H1 (cell line): ENCODE measurements at regions not wholly inside any gene's neighbourhood (a gene's known extent, or its start where the extent isn't known, plus 50 kb on each side); places are given as distances from the start of the nearest gene placed in this dataset.

ENCODE experiments used
- CTCF ChIA-PET: fragments of 300-600 bp; sonication (Branson Sonifier 250); formaldehyde crosslinking; loops from one replicate; lab custom pipeline; 2021; ENCODE audit not compliant: partially characterized antibody; lab: Charles Lee
- POLR2A ChIA-PET: fragments of 300-600 bp; sonication (Branson Sonifier 250); formaldehyde crosslinking; loops from one replicate; lab custom pipeline; 2021; ENCODE audit warnings: inconsistent platforms; ENCODE audit not compliant: partially characterized antibody; lab: Charles Lee
- DNase-seq, 2 experiments: peaks; one replicate each; pipeline versions ENCODE4 v3.0.0 to v3.0.0-alpha.2; 2010 to 2022; ENCODE audit warnings: low spot score in 2 of 2, low read depth in 1 of 2, mixed read lengths in 1 of 2
- FAIRE-seq: peaks from 2 replicates; lab custom pipeline; 2011; peaks lifted over from hg19 to GRCh38; lab: Jason Lieb, UNC
- H2AFZ ChIP-seq: 2 replicates; pipeline ENCODE4 v1.8.1; 2012; ENCODE audit warnings: low read length, inconsistent platforms
- H2AK5ac ChIP-seq: 2 replicates; pipeline ENCODE4 v1.6.1; 2013; ENCODE audit warnings: low read depth, low read length
- H2BK120ac ChIP-seq: replicated peaks from 2 replicates; pipeline ENCODE3; 2013; ENCODE audit warnings: low read depth, low read length, inconsistent platforms
- H2BK12ac ChIP-seq: 2 replicates; pipeline ENCODE4 v1.6.1; 2013; ENCODE audit warnings: low read depth, low read length
- H2BK15ac ChIP-seq: 2 replicates; pipeline ENCODE4 v1.6.1; 2013; ENCODE audit warnings: low read length
- H2BK20ac ChIP-seq: 2 replicates; pipeline ENCODE4 v1.6.1; 2013; ENCODE audit warnings: low read length
- H2BK5ac ChIP-seq: 2 replicates; pipeline ENCODE4 v1.6.1; 2013; ENCODE audit warnings: low read depth, low read length
- H3K14ac ChIP-seq: 2 replicates; pipeline ENCODE4 v1.6.1; 2013; ENCODE audit warnings: inconsistent platforms; ENCODE audit not compliant: insufficient read length
- H3K18ac ChIP-seq: 2 replicates; pipeline ENCODE4 v1.6.1; 2013; ENCODE audit warnings: low read length; ENCODE audit errors: extremely low read depth
- H3K23ac ChIP-seq: 2 replicates; pipeline ENCODE4 v1.6.1; 2013; ENCODE audit warnings: inconsistent platforms; ENCODE audit not compliant: insufficient read length
- H3K23me2 ChIP-seq: 2 replicates; pipeline ENCODE4 v1.6.1; 2013; ENCODE audit warnings: low read depth, low read length
- H3K27ac ChIP-seq: 2 replicates; pipeline ENCODE4 v1.6.1; 2011; ENCODE audit warnings: low read depth, low read length, inconsistent platforms
- H3K27me3 ChIP-seq, 4 experiments: replicated peaks in 1 of 4; 1 replicate in 1 of 4; 2 replicates in 3 of 4; pipeline versions ENCODE4 v1.6.1 to v1.8.1; 2011 to 2013; ENCODE audit warnings: low read length in 3 of 4, mild to moderate bottlenecking in 3 of 4, inconsistent platforms in 2 of 4, mixed read lengths in 2 of 4, moderate library complexity in 1 of 4; ENCODE audit not compliant: control insufficient read depth in 3 of 4, insufficient read depth in 3 of 4; ENCODE audit errors: extremely low read depth in 1 of 4
- H3K36me3 ChIP-seq, 4 experiments: 2 replicates each; pipeline versions ENCODE4 v1.6.1 to v1.8.1; 2011 to 2013; ENCODE audit warnings: mild to moderate bottlenecking in 4 of 4, low read length in 3 of 4, moderate library complexity in 2 of 4, control low read depth in 1 of 4, inconsistent platforms in 1 of 4; ENCODE audit not compliant: insufficient read depth in 4 of 4, control insufficient read depth in 2 of 4
- H3K4ac ChIP-seq: replicated peaks from 2 replicates; pipeline ENCODE3; 2013; ENCODE audit warnings: low read length, low read depth, mixed read lengths, inconsistent platforms; ENCODE audit not compliant: insufficient read length
- H3K4me1 ChIP-seq, 4 experiments: replicated peaks in 1 of 4; 1 replicate in 1 of 4; 2 replicates in 3 of 4; pipeline versions ENCODE4 v1.6.1 to v1.8.1; 2011 to 2013; ENCODE audit warnings: low read length in 3 of 4, inconsistent platforms in 2 of 4, mixed read lengths in 1 of 4; ENCODE audit not compliant: insufficient read depth in 4 of 4, control insufficient read depth in 3 of 4
- H3K4me2 ChIP-seq, 2 experiments: 2 replicates each; pipeline versions ENCODE4 v1.6.1 to v1.8.1; 2011 to 2013; ENCODE audit warnings: low read depth in 2 of 2, low read length in 2 of 2, control low read depth in 1 of 2, inconsistent platforms in 1 of 2, mild to moderate bottlenecking in 1 of 2; ENCODE audit not compliant: insufficient read depth in 1 of 2
- H3K4me3 ChIP-seq, 4 experiments: fragments of 200-600, 300-600 bp in 1 of 4; sonication (generic), shearing (Covaris generic), sonication (Bioruptor Twin) in 1 of 4; 2 replicates each; pipeline versions ENCODE4 v1.5.1 to v1.8.1; 2011 to 2016; ENCODE audit warnings: low read length in 4 of 4, low read depth in 3 of 4, control low read depth in 2 of 4, inconsistent platforms in 2 of 4, mild to moderate bottlenecking in 2 of 4, mixed read lengths in 1 of 4, moderate library complexity in 1 of 4; ENCODE audit not compliant: insufficient read depth in 2 of 4; ENCODE audit errors: extremely low read depth in 1 of 4
- H3K56ac ChIP-seq: replicated peaks from 2 replicates; pipeline ENCODE3; 2013; ENCODE audit warnings: low read depth, mild to moderate bottlenecking, mixed read lengths, low read length, inconsistent platforms; ENCODE audit not compliant: insufficient read length
- H3K79me1 ChIP-seq: 2 replicates; pipeline ENCODE4 v1.6.1; 2013; ENCODE audit warnings: low read depth, low read length, control low read depth
- H3K79me2 ChIP-seq, 2 experiments: 2 replicates each; pipeline versions ENCODE4 v1.6.1 to v1.8.1; 2012 to 2013; ENCODE audit warnings: low read length in 2 of 2, mild to moderate bottlenecking in 2 of 2, inconsistent platforms in 1 of 2; ENCODE audit not compliant: insufficient read depth in 2 of 2, control insufficient read depth in 1 of 2
- H3K9ac ChIP-seq, 4 experiments: replicated peaks in 1 of 4; 1 replicate in 1 of 4; 2 replicates in 3 of 4; pipeline versions ENCODE4 v1.6.1 to v1.8.1; 2011 to 2013; ENCODE audit warnings: low read depth in 3 of 4, low read length in 3 of 4, control low read depth in 2 of 4, mild to moderate bottlenecking in 2 of 4, moderate library complexity in 2 of 4, inconsistent platforms in 1 of 4; ENCODE audit errors: extremely low read depth in 1 of 4
- H3K9me3 ChIP-seq, 2 experiments: 2 replicates each; pipeline versions ENCODE4 v1.6.1 to v1.8.1; 2012 to 2013; ENCODE audit warnings: mild to moderate bottlenecking in 2 of 2, moderate library complexity in 2 of 2, control low read depth in 1 of 2, inconsistent platforms in 1 of 2, low read depth in 1 of 2, low read length in 1 of 2, mixed read lengths in 1 of 2; ENCODE audit not compliant: insufficient read depth in 2 of 2
- H4K20me1 ChIP-seq, 2 experiments: replicated peaks in 1 of 2; 2 replicates each; pipeline versions ENCODE3 to v1.8.1; 2011 to 2013; ENCODE audit warnings: inconsistent platforms in 2 of 2, low read length in 2 of 2, mild to moderate bottlenecking in 1 of 2; ENCODE audit not compliant: insufficient read depth in 2 of 2, control insufficient read depth in 1 of 2
- H4K5ac ChIP-seq: 2 replicates; pipeline ENCODE4 v1.6.1; 2013; ENCODE audit warnings: low read length, low read depth, mixed read lengths, inconsistent platforms; ENCODE audit not compliant: insufficient read length
- H4K8ac ChIP-seq: 2 replicates; pipeline ENCODE4 v1.8.0; 2013; ENCODE audit warnings: mild to moderate bottlenecking, moderate library complexity, low read length, inconsistent platforms; ENCODE audit not compliant: insufficient read depth; ENCODE audit errors: extremely low read depth
- H4K91ac ChIP-seq: replicated peaks from 2 replicates; pipeline ENCODE3; 2013; ENCODE audit warnings: low read length, mixed read lengths, inconsistent platforms; ENCODE audit not compliant: insufficient read length
- MAX ChIP-seq: IDR thresholded peaks from 2 replicates; pipeline ENCODE4 v1.6.1; 2012; ENCODE audit warnings: inconsistent platforms
- NRF1 ChIP-seq: IDR thresholded peaks from 2 replicates; pipeline ENCODE4 v1.6.1; 2011; ENCODE audit warnings: mild to moderate bottlenecking, low read depth, low read length, improper control_type of control experiment
- RAD21 ChIP-seq, 2 experiments: IDR thresholded peaks in 1 of 2; conservative IDR thresholded peaks in 1 of 2; 2 replicates each; pipeline ENCODE4 v1.6.1; 2011; ENCODE audit warnings: low read depth in 2 of 2, low read length in 2 of 2, improper control_type of control experiment in 1 of 2, inconsistent platforms in 1 of 2, mild to moderate bottlenecking in 1 of 2, moderate library complexity in 1 of 2
- WGBS, 2 experiments: shearing (Covaris generic) in 1 of 2; methylation state at CpG; one replicate each; pipeline versions ENCODE4 v1.1.6 to v1.1.7; 2013 to 2015; ENCODE audit warnings: low lambda C conversion rate in 2 of 2, mixed read lengths in 2 of 2, inconsistent platforms in 1 of 2, low coverage in 1 of 2, missing lambda C conversion rate in 1 of 2; ENCODE audit not compliant: insufficient replicate concordance in 2 of 2, insufficient coverage in 1 of 2, insufficient read length in 1 of 2; ENCODE audit errors: extremely low coverage in 1 of 2, missing lambda C conversion rate in 1 of 2; 5-methylcytosine and 5-hydroxymethylcytosine counted together

GRCh38 chr14:104353921-104354701 lies 215.7 kb downstream of the KIF26A start:
- H2AFZ ChIP-seq, result no peak overlapping the region
- peaks cover 0 to 4% of the 10 kb centered on the region in 2 experiments; a peak in 1 of 4 replicates for H3K9me3 ChIP-seq
- no peak overlapping the region for H3K27ac ChIP-seq
- H3K27me3 ChIP-seq, result no peaks in the 10 kb centered on the region
- H2BK20ac ChIP-seq, result no peak overlapping the region
- no peaks in the 10 kb centered on the region for H3K79me2 ChIP-seq
- H3K36me3 ChIP-seq, result no peaks in the 10 kb centered on the region
- ChIA-PET POLR2A (interaction anchor here (0.6 kb wide), 1 partner anchor 232 kb away, joined by 3 read pairs; no protein-coding TSS in a partner anchor), CTCF (interaction anchor here (0.9 to 1.2 kb wide), 2 partner anchors 20 to 23 kb away, joined by 3 to 4 read pairs; no protein-coding TSS in a partner anchor)
- H3K4me2 ChIP-seq, result no peak overlapping the region
- H4K20me1 ChIP-seq, result no peaks in the 10 kb centered on the region
- no peak overlapping the region for H3K18ac ChIP-seq
- no peak overlapping the region for H2BK12ac ChIP-seq
- H2AK5ac ChIP-seq, result no peak overlapping the region
- H3K4ac ChIP-seq, result peak overlapping the region; percentile 23
- no peak overlapping the region for H3K56ac ChIP-seq
- no peaks in the 10 kb centered on the region for H3K23me2 ChIP-seq
- no peak overlapping the region for H2BK15ac ChIP-seq
- H2BK5ac ChIP-seq, result no peak overlapping the region
- 91% methylated on average over 18 of the region's 22 CpGs; no CpG with 5 or more reads in 1 of the 2 experiments for WGBS, 2 experiments
- no peak overlapping the region for H3K9ac ChIP-seq
- H4K5ac ChIP-seq, result no peak overlapping the region
- no peak overlapping the region for H3K23ac ChIP-seq
- TF ChIP-seq NRF1 (no peak), RAD21 (IDR thresholded peaks at IDR 0.05 in 1 of 2, conservative IDR thresholded peaks at IDR 0.05 in 1 of 2; ENCODE audit: low read depth in 2 of 2, low read length in 2 of 2) (peak in 1 of 2 experiments; percentile 13; a peak in 1 of 4 replicates), MAX (0 out of 2 replicates have a peak, but pooled peaks have one; percentile 27)
- H3K4me1 ChIP-seq, result no peaks in the 10 kb centered on the region
- H4K91ac ChIP-seq, result no peak overlapping the region
- H4K8ac ChIP-seq, result 0 out of 2 replicates have a peak overlapping the region, but pooled peaks have one; percentile 28
- H3K79me1 ChIP-seq, result no peaks in the 10 kb centered on the region
- FAIRE-seq (no peak), DNase-seq (no peak)
- no peak overlapping the region for H3K14ac ChIP-seq
- no peak overlapping the region for H2BK120ac ChIP-seq
- no peak overlapping the region for H3K4me3 ChIP-seq
